Mesenchymal stem cell (in vitro differentiated cells and primary cell): ENCODE measurements at regions not wholly inside any gene's neighbourhood (a gene's known extent, or its start where the extent isn't known, plus 50 kb on each side); places are given as distances from the start of the nearest gene placed in this dataset.

Experiments
- DNase-seq: peaks from one replicate; pipeline ENCODE4 v3.0.0-alpha.2; 2013
- H2AFZ ChIP-seq: one replicate; pipeline ENCODE4 v1.6.1; 2013; ENCODE audit warnings: low read depth, mild to moderate bottlenecking, control low read depth, inconsistent platforms, low read length, moderate library complexity
- H2AK5ac ChIP-seq: 2 replicates; pipeline ENCODE4 v1.6.1; 2013; ENCODE audit warnings: low read length, moderate library complexity, mild to moderate bottlenecking, inconsistent platforms; ENCODE audit not compliant: severe bottlenecking
- H2BK120ac ChIP-seq: one replicate; pipeline ENCODE4 v1.6.1; 2013; ENCODE audit warnings: low read depth, mild to moderate bottlenecking, inconsistent platforms, low read length, moderate library complexity
- H2BK12ac ChIP-seq, 2 experiments: one replicate each; pipeline ENCODE4 v1.6.1; 2013; ENCODE audit warnings: inconsistent platforms in 2 of 2, low read length in 2 of 2, mild to moderate bottlenecking in 2 of 2, moderate library complexity in 2 of 2, control low read depth in 1 of 2
- H2BK15ac ChIP-seq: one replicate; pipeline ENCODE4 v1.6.1; 2013; ENCODE audit warnings: mild to moderate bottlenecking, low read depth, inconsistent platforms; ENCODE audit not compliant: poor library complexity, severe bottlenecking
- H2BK5ac ChIP-seq: 2 replicates; pipeline ENCODE4 v1.6.1; 2013; ENCODE audit warnings: low read depth, mild to moderate bottlenecking, low read length, control low read depth, inconsistent platforms; ENCODE audit not compliant: poor library complexity, severe bottlenecking
- H3K14ac ChIP-seq, 2 experiments: one replicate each; pipeline ENCODE4 v1.6.1; 2013; ENCODE audit warnings: inconsistent platforms in 2 of 2, low read length in 2 of 2, control low read depth in 1 of 2, mild to moderate bottlenecking in 1 of 2, moderate library complexity in 1 of 2
- H3K18ac ChIP-seq, 2 experiments: one replicate each; pipeline ENCODE4 v1.6.1; 2013; ENCODE audit warnings: inconsistent platforms in 2 of 2, low read length in 2 of 2, control low read depth in 1 of 2, low read depth in 1 of 2, mild to moderate bottlenecking in 1 of 2
- H3K23ac ChIP-seq, 2 experiments: one replicate each; pipeline ENCODE4 v1.6.1; 2013; ENCODE audit warnings: inconsistent platforms in 2 of 2, low read length in 2 of 2, mild to moderate bottlenecking in 2 of 2, moderate library complexity in 2 of 2, control low read depth in 1 of 2
- H3K27ac ChIP-seq: 2 replicates; pipeline ENCODE4 v1.5.1; 2013; ENCODE audit warnings: mild to moderate bottlenecking, moderate library complexity, low read length, control low read depth, inconsistent platforms; ENCODE audit not compliant: poor library complexity, severe bottlenecking
- H3K27me3 ChIP-seq, 2 experiments: 2 replicates each; pipeline versions ENCODE4 v1.6.1 to v1.7.0; 2013; ENCODE audit warnings: low read length in 2 of 2, mild to moderate bottlenecking in 2 of 2, moderate library complexity in 2 of 2, control low read depth in 1 of 2, inconsistent platforms in 1 of 2; ENCODE audit not compliant: control insufficient read depth in 1 of 2, insufficient read depth in 1 of 2
- H3K36me3 ChIP-seq, 2 experiments: 2 replicates each; pipeline versions ENCODE4 v1.6.1 to v1.7.0; 2013; ENCODE audit warnings: low read length in 2 of 2, control low read depth in 1 of 2, inconsistent platforms in 1 of 2, low read depth in 1 of 2, mild to moderate bottlenecking in 1 of 2; ENCODE audit not compliant: insufficient read depth in 2 of 2, control insufficient read depth in 1 of 2
- H3K4ac ChIP-seq, 2 experiments: one replicate each; pipeline ENCODE4 v1.6.1; 2013; ENCODE audit warnings: inconsistent platforms in 2 of 2, low read length in 2 of 2, mild to moderate bottlenecking in 2 of 2, moderate library complexity in 2 of 2, control low read depth in 1 of 2, low read depth in 1 of 2
- H3K4me1 ChIP-seq: 2 replicates; pipeline ENCODE4 v1.6.1; 2013; ENCODE audit warnings: low read depth, low read length, control low read depth; ENCODE audit not compliant: control insufficient read depth, insufficient read depth
- H3K4me2 ChIP-seq: 2 replicates; pipeline ENCODE4 v1.6.1; 2013; ENCODE audit warnings: low read length, mild to moderate bottlenecking, inconsistent platforms; ENCODE audit not compliant: poor library complexity, severe bottlenecking
- H3K4me3 ChIP-seq, 2 experiments: 2 replicates each; pipeline versions ENCODE4 v1.5.1 to v1.7.0; 2013; ENCODE audit warnings: low read length in 2 of 2, mild to moderate bottlenecking in 2 of 2, control low read depth in 1 of 2, low read depth in 1 of 2; ENCODE audit not compliant: insufficient read depth in 1 of 2
- H3K79me1 ChIP-seq: replicated peaks from 2 replicates; pipeline ENCODE4 v1.6.1; 2013; ENCODE audit warnings: mild to moderate bottlenecking, control low read depth, low read length, inconsistent platforms; ENCODE audit not compliant: poor library complexity, severe bottlenecking
- H3K9ac ChIP-seq: 2 replicates; pipeline ENCODE4 v1.7.0; 2013; ENCODE audit warnings: mild to moderate bottlenecking, low read length, moderate library complexity
- H3K9me3 ChIP-seq: 2 replicates; pipeline ENCODE4 v1.7.0; 2013; ENCODE audit warnings: mild to moderate bottlenecking, low read length; ENCODE audit not compliant: control insufficient read depth
- H4K8ac ChIP-seq: one replicate; pipeline ENCODE4 v1.6.1; 2013; ENCODE audit warnings: inconsistent platforms, mild to moderate bottlenecking, low read length, moderate library complexity
- H4K91ac ChIP-seq: one replicate; pipeline ENCODE4 v1.6.1; 2013; ENCODE audit warnings: mild to moderate bottlenecking, low read length, inconsistent platforms
- WGBS: methylation state at CpG from one replicate; pipeline ENCODE4 v1.1.7; 2013; ENCODE audit warnings: mixed read lengths; 5-methylcytosine and 5-hydroxymethylcytosine counted together

DNA sequence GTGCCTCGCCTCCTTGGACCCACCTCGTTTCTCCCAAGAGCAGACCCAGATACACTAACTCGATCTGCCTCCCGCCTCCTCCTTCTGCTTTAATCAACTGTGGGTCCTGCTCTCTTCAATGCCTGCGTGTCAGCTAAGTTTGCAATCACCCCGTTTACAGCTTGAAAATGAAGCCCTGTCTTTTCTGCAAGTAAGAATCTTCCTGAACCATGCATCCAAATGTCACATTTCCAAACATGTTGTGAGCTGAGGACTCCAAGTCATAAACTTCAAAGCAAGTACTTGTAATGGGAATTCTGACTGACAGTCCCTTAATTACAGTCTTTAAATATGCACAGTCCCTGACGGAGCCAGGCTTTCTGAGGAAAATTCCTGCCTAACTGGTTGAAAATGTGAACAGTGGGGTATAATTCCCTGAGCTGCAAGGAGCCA, 154.9 kb upstream of the UQCRFS1 start:
- H3K27me3 ChIP-seq = peaks cover 0 to 14% of the 10 kb centered on the region in 2 experiments
- no peak overlapping the region for H4K8ac ChIP-seq
- no peak overlapping the region for H2AFZ ChIP-seq
- no peak overlapping the region for H3K4me3 ChIP-seq
- no peak overlapping the region for H3K27ac ChIP-seq
- no peak overlapping the region for H2BK120ac ChIP-seq
- no peak overlapping the region for H3K4me2 ChIP-seq
- H3K36me3 ChIP-seq = no peaks in the 10 kb centered on the region
- no peak overlapping the region for H3K9ac ChIP-seq
- peaks cover 4% of the 10 kb centered on the region for H3K9me3 ChIP-seq
- 17% methylated on average over 6 of the region's 7 CpGs for whole genome bisulfite sequencing
- H3K79me1 ChIP-seq = no peaks in the 10 kb centered on the region
- H3K18ac ChIP-seq = no peak overlapping the region
- no peak overlapping the region for H3K14ac ChIP-seq
- no peak for DNase-seq
- H3K4me1 ChIP-seq = no peaks in the 10 kb centered on the region
- no peak overlapping the region for H3K4ac ChIP-seq
- no peak overlapping the region for H2BK12ac ChIP-seq
- no peak overlapping the region for H3K23ac ChIP-seq
- H2BK5ac ChIP-seq = no peak overlapping the region
- H2AK5ac ChIP-seq = no peak overlapping the region
- no peak overlapping the region for H2BK15ac ChIP-seq
- no peak overlapping the region for H4K91ac ChIP-seq

DNA sequence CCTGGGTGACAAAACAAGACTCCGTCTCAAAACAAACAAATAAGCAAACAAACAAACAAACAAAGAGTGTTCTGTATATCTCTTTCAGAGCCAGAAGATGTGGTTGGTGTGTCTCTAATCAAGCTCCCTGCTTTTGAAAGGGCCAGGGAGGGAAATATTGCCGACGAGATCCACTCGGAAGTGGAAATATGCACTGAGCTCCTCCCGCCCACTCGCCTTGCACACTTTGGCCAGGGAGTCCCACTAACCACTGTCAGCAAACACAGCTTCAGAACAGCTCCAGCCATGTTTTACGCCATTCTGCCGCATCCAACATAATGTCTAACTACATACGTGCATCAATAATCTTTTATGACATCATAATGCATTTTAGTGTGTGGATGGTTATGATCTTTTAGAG, 155.5 kb upstream of the VSTM2B start:
- H2BK120ac ChIP-seq = no peak overlapping the region
- no peaks in the 10 kb centered on the region for H3K79me1 ChIP-seq
- no peak overlapping the region for H3K14ac ChIP-seq
- no peak overlapping the region for H3K4me2 ChIP-seq
- H3K4ac ChIP-seq = no peak overlapping the region
- 94% methylated on average over 5 of the region's 9 CpGs for WGBS
- H4K91ac ChIP-seq = no peak overlapping the region
- H3K9me3 ChIP-seq = no peaks in the 10 kb centered on the region
- H4K8ac ChIP-seq = no peak overlapping the region
- no peaks in the 10 kb centered on the region for H3K36me3 ChIP-seq
- H2BK15ac ChIP-seq = no peak overlapping the region
- no peak overlapping the region for H3K9ac ChIP-seq
- no peak for DNase-seq
- H3K27ac ChIP-seq = no peak overlapping the region
- no peak overlapping the region for H2BK5ac ChIP-seq
- H3K18ac ChIP-seq = no peak overlapping the region
- peaks cover 0 to 14% of the 10 kb centered on the region in 2 experiments for H3K27me3 ChIP-seq
- H2BK12ac ChIP-seq = no peak overlapping the region
- no peak overlapping the region for H3K23ac ChIP-seq
- H3K4me1 ChIP-seq = no peaks in the 10 kb centered on the region
- no peak overlapping the region for H2AK5ac ChIP-seq
- no peak overlapping the region for H3K4me3 ChIP-seq
- no peak overlapping the region for H2AFZ ChIP-seq

GRCh38 chr19:29371251-29372090, 154.3 kb upstream of the VSTM2B start:
- Histone ChIP-seq H4K8ac (no peak overlapping the region), H3K18ac (no peak overlapping the region), H3K4me2 (no peak overlapping the region), H2BK15ac (no peak overlapping the region), H3K27me3 (peaks cover 0 to 6% of the 10 kb centered on the region in 2 experiments), H2BK120ac (no peak overlapping the region), H3K36me3 (no peaks in the 10 kb centered on the region), H4K91ac (no peak overlapping the region), H3K14ac (no peak overlapping the region), H3K23ac (no peak overlapping the region), H3K9me3 (no peaks in the 10 kb centered on the region), H2AK5ac (no peak overlapping the region), H3K4me1 (no peaks in the 10 kb centered on the region), H3K9ac (no peak overlapping the region), H3K4me3 (no peak overlapping the region), H3K4ac (no peak overlapping the region), H2BK5ac (no peak overlapping the region), H3K27ac (no peak overlapping the region), H2BK12ac (no peak overlapping the region), H3K79me1 (no peaks in the 10 kb centered on the region), H2AFZ (no peak overlapping the region)
- WGBS = 67% methylated on average over 4 of the region's 7 CpGs
- DNase-seq = no peak

DNA sequence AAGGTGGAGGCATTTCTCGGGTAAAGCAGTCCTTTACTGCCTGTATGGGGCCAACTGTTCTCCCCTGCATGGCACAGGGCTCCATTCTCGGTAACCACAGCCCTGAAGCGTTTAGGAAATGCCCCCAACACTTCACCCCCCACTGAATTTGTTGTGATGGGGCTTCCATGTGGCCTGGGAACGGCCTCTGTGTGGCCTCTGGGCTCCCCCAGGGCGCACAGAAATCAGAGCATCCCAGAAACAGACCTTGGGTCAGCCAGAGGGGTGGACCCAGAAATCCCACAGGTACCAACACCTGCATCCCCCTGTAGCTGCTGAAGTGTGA, 153.7 kb upstream of the VSTM2B start:
- Histone ChIP-seq H3K9me3 (no peaks in the 10 kb centered on the region), H3K23ac (no peak overlapping the region), H2BK15ac (no peak overlapping the region), H2BK120ac (no peak overlapping the region), H2AK5ac (no peak overlapping the region), H3K4me3 (no peak overlapping the region), H4K8ac (no peak overlapping the region), H3K4me1 (no peaks in the 10 kb centered on the region), H4K91ac (no peak overlapping the region), H2AFZ (no peak overlapping the region), H3K18ac (no peak overlapping the region), H2BK12ac (no peak overlapping the region), H3K27ac (no peak overlapping the region), H3K4ac (no peak overlapping the region), H3K9ac (no peak overlapping the region), H3K79me1 (no peaks in the 10 kb centered on the region), H2BK5ac (no peak overlapping the region), H3K4me2 (no peak overlapping the region), H3K36me3 (no peaks in the 10 kb centered on the region), H3K27me3 (peaks cover 0 to 6% of the 10 kb centered on the region in 2 experiments), H3K14ac (no peak overlapping the region)
- DNase-seq = no peak
- 42% methylated on average over 5 of the region's 5 CpGs for WGBS
